Lung (tissue), 11 donors: ENCODE measurements at regions not wholly inside any gene's neighbourhood (a gene's known extent, or its start where the extent isn't known, plus 50 kb on each side); places are given as distances from the start of the nearest gene placed in this dataset.

ENCODE experiments used
- ATAC-seq: fragments of 200-7000 bp; cut with Tn5 transposase; one replicate; pipeline ENCODE4 v1.9.1; 2020; ENCODE audit warnings: moderate number of reproducible peaks; ENCODE audit not compliant: insufficient read depth, low FRiP score
- DNase-seq, 3 donors: peaks; one replicate each; pipeline ENCODE4 v3.0.0-alpha.2; 2013 to 2017
- H3K27ac ChIP-seq, 2 donors: one replicate each; pipeline ENCODE4 v1.5.1; 2013; ENCODE audit warnings: mild to moderate bottlenecking in 2 of 2, moderate library complexity in 2 of 2, control low read depth in 1 of 2, inconsistent platforms in 1 of 2, low read depth in 1 of 2, low read length in 1 of 2
- H3K27me3 ChIP-seq, 3 donors: one replicate each; pipeline ENCODE4 v1.5.1; 2013; ENCODE audit warnings: low read length in 2 of 3; ENCODE audit not compliant: control insufficient read depth in 3 of 3, insufficient read depth in 3 of 3
- H3K36me3 ChIP-seq, 4 donors: one replicate each; pipeline ENCODE4 v1.5.1; 2013; ENCODE audit warnings: low read length in 4 of 4, mild to moderate bottlenecking in 1 of 4, moderate library complexity in 1 of 4; ENCODE audit not compliant: control insufficient read depth in 4 of 4, insufficient read depth in 4 of 4
- H3K4me1 ChIP-seq, 5 donors: one replicate each; pipeline ENCODE4 v1.5.1; 2013; ENCODE audit warnings: low read length in 5 of 5, mild to moderate bottlenecking in 2 of 5, moderate library complexity in 1 of 5; ENCODE audit not compliant: control insufficient read depth in 5 of 5, insufficient read depth in 5 of 5
- H3K4me3 ChIP-seq: one replicate; pipeline ENCODE4 v1.5.1; 2013; ENCODE audit warnings: mild to moderate bottlenecking, control low read depth, moderate library complexity
- H3K9ac ChIP-seq, 2 donors: one replicate each; pipeline ENCODE4 v1.5.1; 2013; ENCODE audit warnings: low read length in 2 of 2, control low read depth in 1 of 2; ENCODE audit not compliant: insufficient read depth in 1 of 2
- H3K9me3 ChIP-seq, 4 donors: one replicate each; pipeline ENCODE4 v1.5.1; 2013; ENCODE audit warnings: low read length in 3 of 4, mild to moderate bottlenecking in 1 of 4, moderate library complexity in 1 of 4; ENCODE audit not compliant: control insufficient read depth in 4 of 4, insufficient read depth in 3 of 4
- WGBS, 2 donors: extraction: QIAGEN DNeasy Blood & Tissue Kit; methylation state at CpG; one replicate each; pipeline ENCODE4 v1.1.7; 2013; 5-methylcytosine and 5-hydroxymethylcytosine counted together
- TF ChIP-seq, protein P1 (sequence below): IDR thresholded peaks from 2 replicates; pipeline ENCODE4 v1.5.1; 2012; ENCODE audit warnings: mild to moderate bottlenecking; ENCODE audit errors: control extremely low read depth, extremely low read depth
- donor health status: control.
- donor health status: control.
- donor health status: Bipolar disorder and iron deficiency.
- donor health status: healthy.
- donor health status: DM: yes; HTN: yes; CAD: no.

GRCh38 chr1:72697410-72697809, 415.1 kb upstream of the NEGR1 start:
- H3K27ac ChIP-seq, result no peak overlapping the region
- no peak overlapping the region for H3K9ac ChIP-seq
- no peaks in the 10 kb centered on the region for H3K27me3 ChIP-seq
- H3K4me3 ChIP-seq, result no peak overlapping the region
- H3K36me3 ChIP-seq, result no peaks in the 10 kb centered on the region
- DNase-seq (no peak), ATAC-seq (no peak)
- H3K4me1 ChIP-seq, result no peaks in the 10 kb centered on the region
- TF ChIP-seq, protein P1, sequence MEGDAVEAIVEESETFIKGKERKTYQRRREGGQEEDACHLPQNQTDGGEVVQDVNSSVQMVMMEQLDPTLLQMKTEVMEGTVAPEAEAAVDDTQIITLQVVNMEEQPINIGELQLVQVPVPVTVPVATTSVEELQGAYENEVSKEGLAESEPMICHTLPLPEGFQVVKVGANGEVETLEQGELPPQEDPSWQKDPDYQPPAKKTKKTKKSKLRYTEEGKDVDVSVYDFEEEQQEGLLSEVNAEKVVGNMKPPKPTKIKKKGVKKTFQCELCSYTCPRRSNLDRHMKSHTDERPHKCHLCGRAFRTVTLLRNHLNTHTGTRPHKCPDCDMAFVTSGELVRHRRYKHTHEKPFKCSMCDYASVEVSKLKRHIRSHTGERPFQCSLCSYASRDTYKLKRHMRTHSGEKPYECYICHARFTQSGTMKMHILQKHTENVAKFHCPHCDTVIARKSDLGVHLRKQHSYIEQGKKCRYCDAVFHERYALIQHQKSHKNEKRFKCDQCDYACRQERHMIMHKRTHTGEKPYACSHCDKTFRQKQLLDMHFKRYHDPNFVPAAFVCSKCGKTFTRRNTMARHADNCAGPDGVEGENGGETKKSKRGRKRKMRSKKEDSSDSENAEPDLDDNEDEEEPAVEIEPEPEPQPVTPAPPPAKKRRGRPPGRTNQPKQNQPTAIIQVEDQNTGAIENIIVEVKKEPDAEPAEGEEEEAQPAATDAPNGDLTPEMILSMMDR, result no peak
- 69 to 87% methylated on average over 2 of the region's 2 CpGs for WGBS, 2 donors
- H3K9me3 ChIP-seq, result peaks cover 0 to 4% (median 1%) of the 10 kb centered on the region in 4 donors

DNA sequence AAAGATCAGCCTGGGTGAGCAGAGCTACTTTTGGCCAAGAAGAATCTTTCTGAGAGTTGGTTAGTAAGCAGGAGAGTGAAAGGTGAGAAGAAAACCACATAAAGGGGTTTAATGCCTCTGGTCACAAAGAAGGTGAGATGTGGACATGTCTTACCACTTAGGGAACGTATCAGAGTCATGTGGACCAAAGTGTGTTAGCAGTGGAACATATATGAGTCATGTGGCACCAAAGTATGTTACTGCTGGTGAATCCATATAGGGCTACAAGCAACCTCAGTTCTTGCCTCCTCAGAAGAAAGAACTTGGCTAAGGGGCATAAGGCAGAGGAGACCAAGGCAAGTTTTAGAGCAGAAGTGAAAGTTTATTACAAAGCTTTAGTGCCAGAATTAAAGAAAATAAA, 411.6 kb upstream of the NEGR1 start:
- H3K9me3 ChIP-seq, result peaks cover 0 to 5% (median 2%) of the 10 kb centered on the region in 4 donors
- 40 to 60% methylated on average over 1 of the region's 1 CpG for WGBS, 2 donors
- no peaks in the 10 kb centered on the region for H3K36me3 ChIP-seq
- H3K9ac ChIP-seq, result no peak overlapping the region
- H3K4me1 ChIP-seq, result no peaks in the 10 kb centered on the region
- TF ChIP-seq, protein P1, result no peak
- ATAC-seq (no peak), DNase-seq (no peak)
- no peaks in the 10 kb centered on the region for H3K27me3 ChIP-seq
- no peak overlapping the region for H3K27ac ChIP-seq
- H3K4me3 ChIP-seq, result no peak overlapping the region

GRCh38 chr1:72693376-72693775, 411.0 kb upstream of the NEGR1 start:
- Histone ChIP-seq H3K4me1 (no peaks in the 10 kb centered on the region), H3K9ac (no peak overlapping the region), H3K4me3 (no peak overlapping the region), H3K27ac (no peak overlapping the region), H3K27me3 (no peaks in the 10 kb centered on the region), H3K36me3 (no peaks in the 10 kb centered on the region), H3K9me3 (peaks cover 0 to 5% (median 2%) of the 10 kb centered on the region in 4 donors)
- DNase-seq (peak in 1 of 3 donors; percentile 16), ATAC-seq (no peak)
- TF ChIP-seq, protein P1, result no peak
- WGBS, 2 donors, result 63 to 84% methylated on average over 2 of the region's 2 CpGs

DNA sequence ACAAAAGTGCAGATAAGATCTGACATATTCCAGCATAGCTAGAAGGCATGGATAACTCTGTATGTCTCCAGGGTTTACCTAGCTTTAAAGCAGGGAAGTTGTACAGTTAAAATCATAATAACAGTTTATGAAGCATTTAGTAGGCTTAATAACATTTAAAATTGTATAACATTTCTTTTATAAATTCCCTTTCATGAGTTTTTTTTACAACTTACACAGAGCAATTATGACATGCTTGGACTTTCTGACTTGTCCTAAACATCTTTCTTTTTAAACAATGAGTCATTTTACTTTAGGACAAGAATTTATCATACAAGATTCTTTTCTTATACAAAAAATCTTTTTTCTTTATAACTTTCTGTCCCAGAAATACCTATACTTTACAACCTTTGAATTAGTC, 408.5 kb upstream of the NEGR1 start:
- Histone ChIP-seq H3K36me3 (no peaks in the 10 kb centered on the region), H3K4me1 (no peaks in the 10 kb centered on the region), H3K4me3 (no peak overlapping the region), H3K9me3 (peaks cover 0 to 6% (median 3%) of the 10 kb centered on the region in 4 donors), H3K27me3 (no peaks in the 10 kb centered on the region), H3K27ac (no peak overlapping the region), H3K9ac (no peak overlapping the region)
- TF ChIP-seq, protein P1, result no peak
- no peak for DNase-seq
- ATAC-seq, result no peak
